Peyer's patch (tissue), 4 donors: ENCODE measurements at regions not wholly inside any gene's neighbourhood (a gene's known extent, or its start where the extent isn't known, plus 50 kb on each side); places are given as distances from the start of the nearest gene placed in this dataset.
A peak's percentile ranks its signal among the peaks of the same experiment; 100 is the strongest.

ENCODE experiments used
- DNase-seq, 3 donors: peaks; one replicate each; pipeline ENCODE4 v3.0.0-alpha.2; 2017 to 2019
- H3K27ac ChIP-seq, 4 donors: fragments of 200-600 bp; sonication (generic); one replicate each; pipeline ENCODE4 v1.5.1; 2016 to 2019
- H3K27me3 ChIP-seq, 2 donors: fragments of 200-600 bp; sonication (generic); one replicate each; pipeline ENCODE4 v1.5.1; 2019
- H3K36me3 ChIP-seq, 3 donors: fragments of 200-600 bp; sonication (generic); one replicate each; pipeline ENCODE4 v1.5.1; 2016 to 2019
- H3K4me1 ChIP-seq, 4 donors: fragments of 200-600 bp; sonication (generic); one replicate each; pipeline ENCODE4 v1.5.1; 2016 to 2019
- H3K4me3 ChIP-seq, 4 donors: fragments of 200-600 bp; sonication (generic); 1 replicate in 3 of 4; 2 replicates in 1 of 4; pipeline ENCODE4 v1.5.1; 2016 to 2019; ENCODE audit warnings: mild to moderate bottlenecking in 1 of 4
- H3K9me3 ChIP-seq, 4 donors: fragments of 200-600 bp; sonication (generic); one replicate each; pipeline ENCODE4 v1.5.1; 2016 to 2019; ENCODE audit warnings: mild to moderate bottlenecking in 1 of 4
- CTCF ChIP-seq, 6 experiments: fragments of 450-650 bp in 4 of 6; fragments of 200-600 bp in 2 of 6; sonication (generic) in 1 of 6; IDR thresholded peaks; one replicate each; pipeline ENCODE4 v1.5.1; 2017 to 2019; ENCODE audit warnings: antibody characterized with exemption in 6 of 6, mild to moderate bottlenecking in 3 of 6, moderate library complexity in 1 of 6
- POLR2A ChIP-seq, 2 donors: fragments of 450-650 bp; IDR thresholded peaks; one replicate each; pipeline ENCODE4 v1.5.1; 2017; ENCODE audit warnings: antibody characterized with exemption in 2 of 2, mild to moderate bottlenecking in 2 of 2, moderate library complexity in 2 of 2

GRCh38 chrX:69311936-69312670 lies 146.8 kb upstream of the PJA1 start:
- no peak overlapping the region for H3K27ac ChIP-seq
- no peak overlapping the region for H3K4me3 ChIP-seq
- no peaks in the 10 kb centered on the region for H3K27me3 ChIP-seq
- no peaks in the 10 kb centered on the region for H3K4me1 ChIP-seq
- DNase-seq, result peak in 1 of 3 donors; percentile 15
- H3K36me3 ChIP-seq, result no peaks in the 10 kb centered on the region
- H3K9me3 ChIP-seq, result no peaks in the 10 kb centered on the region
- TF ChIP-seq CTCF (IDR thresholded peaks at IDR 0.05), result no peak
- no peak for TF ChIP-seq POLR2A (IDR thresholded peaks at IDR 0.05)

GRCh38 chrX:69309074-69309792 lies 144.0 kb upstream of the PJA1 start:
- H3K4me3 ChIP-seq, result no peak overlapping the region
- H3K9me3 ChIP-seq, result no peaks in the 10 kb centered on the region
- peak in 1 of 3 donors; percentile 24 for DNase-seq
- no peak for TF ChIP-seq CTCF (IDR thresholded peaks at IDR 0.05)
- TF ChIP-seq POLR2A (IDR thresholded peaks at IDR 0.05), result no peak
- no peaks in the 10 kb centered on the region for H3K27me3 ChIP-seq
- no peaks in the 10 kb centered on the region for H3K36me3 ChIP-seq
- no peaks in the 10 kb centered on the region for H3K4me1 ChIP-seq
- no peak overlapping the region for H3K27ac ChIP-seq

- Histone ChIP-seq H3K4me3 (no peak overlapping the region), H3K4me1 (no peaks in the 10 kb centered on the region), H3K9me3 (no peaks in the 10 kb centered on the region)
Measured at GRCh38 chrX:69307756-69308155, 142.5 kb upstream of the PJA1 start.

DNA sequence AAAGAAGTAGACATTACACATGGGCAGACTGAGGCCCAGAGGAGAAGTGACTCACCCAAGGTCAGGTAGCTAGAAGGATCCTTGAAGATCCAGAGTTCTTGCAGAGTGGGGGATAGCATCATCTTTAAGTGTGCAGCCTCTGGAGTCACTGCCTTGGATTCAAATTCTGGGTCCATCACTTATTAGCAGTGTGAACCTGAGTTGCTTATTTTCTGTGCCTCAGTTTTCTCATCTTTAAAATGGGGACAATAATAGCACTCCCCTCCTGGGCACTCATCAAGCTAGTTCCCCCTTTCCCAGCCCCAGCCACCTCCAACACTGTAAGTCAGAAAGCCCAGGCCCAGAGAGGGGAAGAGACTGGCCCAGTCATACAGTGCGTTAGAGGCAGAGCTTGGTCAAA lies 141.8 kb upstream of the PJA1 start:
- Histone ChIP-seq H3K9me3 (no peaks in the 10 kb centered on the region), H3K36me3 (no peaks in the 10 kb centered on the region), H3K27me3 (no peaks in the 10 kb centered on the region), H3K4me3 (no peak overlapping the region), H3K27ac (no peak overlapping the region), H3K4me1 (no peaks in the 10 kb centered on the region)
- DNase-seq, result no peak
- TF ChIP-seq POLR2A (IDR thresholded peaks at IDR 0.05) (no peak), CTCF (IDR thresholded peaks at IDR 0.05) (no peak)

More at GRCh38 chrX:69307756-69308155, 142.5 kb upstream of the PJA1 start:
- Histone ChIP-seq H3K27ac (no peak overlapping the region), H3K27me3 (no peaks in the 10 kb centered on the region), H3K36me3 (no peaks in the 10 kb centered on the region)
- no peak for TF ChIP-seq CTCF (IDR thresholded peaks at IDR 0.05)
- TF ChIP-seq POLR2A (IDR thresholded peaks at IDR 0.05), result no peak
- no peak for DNase-seq

DNA sequence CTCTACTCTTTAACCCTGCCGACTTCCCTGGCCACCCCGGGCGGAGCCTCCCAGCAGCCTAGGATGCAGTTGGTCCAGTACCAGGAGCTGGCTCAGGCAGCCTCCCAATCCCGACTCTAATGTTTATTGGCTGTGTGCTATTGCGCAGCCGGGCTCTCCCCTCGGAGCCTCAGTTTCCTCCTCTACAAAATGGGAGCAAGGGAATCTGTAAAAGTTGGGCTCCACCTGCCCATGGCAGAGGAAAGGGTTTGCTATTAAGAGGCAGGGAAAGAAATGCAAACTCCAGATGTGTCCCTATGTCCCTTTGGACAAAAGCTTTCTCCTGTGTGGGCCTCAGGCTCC lies 140.8 kb upstream of the PJA1 start:
- H3K27ac ChIP-seq, result no peak overlapping the region
- no peaks in the 10 kb centered on the region for H3K27me3 ChIP-seq
- no peak overlapping the region for H3K4me3 ChIP-seq
- H3K4me1 ChIP-seq, result no peaks in the 10 kb centered on the region
- H3K9me3 ChIP-seq, result no peaks in the 10 kb centered on the region
- TF ChIP-seq POLR2A (IDR thresholded peaks at IDR 0.05) (no peak), CTCF (IDR thresholded peaks at IDR 0.05) (no peak)
- DNase-seq, result no peak
- H3K36me3 ChIP-seq, result no peaks in the 10 kb centered on the region
